ENCODE measurements at regions not wholly inside any gene's neighbourhood (a gene's known extent, or its start where the extent isn't known, plus 50 kb on each side); places are given as distances from the start of the nearest gene placed in this dataset.

DNA sequence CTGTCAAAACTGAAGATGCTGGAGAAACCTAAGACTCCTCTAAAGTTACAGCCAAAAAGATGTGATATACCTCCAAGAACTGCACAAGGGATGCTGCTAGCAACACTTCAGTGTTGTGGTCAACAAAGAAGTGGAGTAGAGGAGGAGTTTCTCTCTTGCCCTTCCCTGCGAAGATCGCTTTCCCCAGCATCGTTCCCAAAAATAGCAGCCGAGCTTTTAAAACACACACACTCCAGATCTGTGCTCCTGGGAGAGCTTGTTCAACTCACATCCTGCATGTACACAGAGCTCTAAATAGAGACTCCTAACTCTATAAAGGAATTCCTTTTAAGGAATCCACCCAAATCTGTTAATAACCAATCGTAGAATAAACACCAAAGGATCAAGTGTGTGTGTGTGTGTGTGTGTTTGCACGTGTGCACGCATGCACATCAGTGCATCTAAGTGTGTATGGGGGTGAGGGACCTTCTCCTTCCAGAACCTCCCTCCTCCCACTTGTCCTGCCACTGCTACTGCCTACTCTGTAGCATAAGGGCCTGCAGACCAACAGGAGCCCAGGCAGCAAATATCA lies 58.5 kb downstream of the PSMG1 start:
- peak; percentile 52 for DNase-seq

DNA sequence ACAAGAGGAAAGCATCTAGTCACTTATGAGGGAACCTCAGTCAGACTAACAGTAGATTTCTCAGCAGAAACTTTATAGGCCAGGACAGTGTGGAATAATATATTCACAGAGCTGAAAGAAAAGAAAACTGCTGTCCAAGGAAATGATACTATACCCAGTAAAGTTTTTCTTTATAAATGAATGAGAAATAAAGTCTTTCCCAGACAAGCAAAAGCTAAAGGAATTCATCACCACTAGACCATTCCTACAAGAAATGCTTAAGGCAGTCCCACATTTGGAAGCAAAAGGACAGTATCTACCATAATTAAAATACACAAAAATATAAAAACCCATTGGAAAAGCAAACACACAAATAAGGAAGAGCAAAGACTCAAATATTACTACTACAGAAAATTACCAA lies 59.9 kb downstream of the PSMG1 start:
- no peak for DNase-seq

DNA sequence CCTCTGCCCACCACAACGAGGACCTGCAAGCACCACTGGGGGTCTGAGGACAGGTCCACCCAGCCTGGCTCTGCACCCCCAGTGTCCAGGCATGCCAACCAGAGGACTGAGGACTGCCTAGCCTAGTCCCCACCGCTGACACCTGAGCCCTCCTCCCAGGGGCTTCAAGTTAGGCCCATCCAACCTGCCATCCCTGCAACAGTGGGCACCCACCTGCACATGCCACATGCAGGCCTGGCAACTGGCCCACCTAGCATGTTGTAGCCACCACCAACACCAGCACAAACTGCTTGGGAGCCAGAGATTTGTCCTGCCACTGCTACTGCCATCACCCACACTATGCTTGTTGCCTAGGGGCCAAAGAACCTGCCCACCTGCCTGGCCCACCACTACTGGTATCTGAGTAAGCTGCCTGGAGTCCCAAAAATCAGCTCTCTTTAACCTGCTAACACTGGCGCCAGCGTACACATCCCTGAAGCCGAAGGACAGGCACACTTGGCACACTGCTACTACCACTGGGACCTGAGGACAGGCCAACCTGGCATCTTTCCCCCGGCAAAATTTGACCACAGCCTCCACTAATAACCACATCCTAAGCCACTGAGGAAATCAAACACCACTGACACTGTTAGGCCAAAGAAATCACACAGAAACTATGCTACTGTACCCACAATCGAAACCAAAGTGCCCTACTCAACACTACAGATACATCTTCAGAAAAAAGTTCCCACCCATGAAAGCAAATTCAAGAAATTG lies 61.5 kb downstream of the PSMG1 start:
- DNase-seq = no peak

GRCh38 chr21:39120876-39121599 lies 62.2 kb downstream of the PSMG1 start:
- no peak for DNase-seq

GRCh38 chr21:39119891-39120290 lies 63.4 kb downstream of the PSMG1 start:
- no peak for DNase-seq

DNA sequence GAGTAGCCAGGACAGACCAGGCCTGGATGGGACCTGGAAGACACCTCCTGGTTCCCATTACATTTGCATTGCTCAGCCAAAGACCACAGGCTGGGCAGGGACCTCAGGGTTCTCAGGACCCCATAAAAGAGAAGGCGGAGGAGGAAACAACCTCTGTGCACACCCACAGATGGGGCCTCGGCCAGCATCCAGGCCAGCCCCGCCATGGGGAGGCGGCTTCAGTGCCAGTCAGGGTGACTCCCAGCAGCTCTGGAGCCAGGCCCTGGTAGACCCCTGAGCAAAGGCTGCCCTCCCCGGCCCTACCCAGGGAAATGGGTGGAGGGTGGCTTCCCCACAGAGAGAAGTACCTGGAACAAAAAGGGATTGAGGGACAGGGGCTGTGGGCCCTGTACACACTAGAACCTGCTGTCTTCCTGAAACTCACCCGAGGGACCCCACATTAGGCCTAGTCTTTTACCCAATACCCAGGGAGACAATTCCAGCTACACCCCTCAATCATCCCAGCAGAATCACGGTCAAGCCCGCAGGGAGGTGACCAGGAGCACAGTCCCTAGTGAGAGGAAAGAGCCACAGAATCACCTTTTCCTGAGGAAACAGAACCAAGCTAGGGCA lies 64.5 kb downstream of the PSMG1 start:
- DNase-seq = no peak

DNA sequence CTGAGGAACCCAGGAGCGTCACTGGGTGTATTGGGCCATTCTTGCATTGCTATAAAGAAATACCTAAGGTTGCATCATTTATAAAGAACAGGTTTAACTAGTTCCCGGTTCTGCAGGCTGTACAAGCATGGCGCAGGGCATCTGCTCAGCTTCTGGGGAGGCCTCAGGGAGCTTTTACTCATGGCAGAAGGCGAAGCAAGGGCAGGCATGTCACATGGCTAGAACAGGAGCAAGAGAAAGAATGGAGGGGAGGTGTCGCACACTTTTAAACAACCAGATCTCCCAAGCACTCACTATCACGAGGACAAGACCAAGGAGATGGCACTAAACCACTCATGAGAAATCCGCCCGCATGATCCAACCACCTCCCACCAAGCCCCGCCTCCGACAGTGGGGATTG lies 65.2 kb downstream of the PSMG1 start:
- DNase-seq = no peak

GRCh38 chr21:39117440-39117970 lies 65.7 kb downstream of the PSMG1 start:
- DNase-seq = no peak

DNA sequence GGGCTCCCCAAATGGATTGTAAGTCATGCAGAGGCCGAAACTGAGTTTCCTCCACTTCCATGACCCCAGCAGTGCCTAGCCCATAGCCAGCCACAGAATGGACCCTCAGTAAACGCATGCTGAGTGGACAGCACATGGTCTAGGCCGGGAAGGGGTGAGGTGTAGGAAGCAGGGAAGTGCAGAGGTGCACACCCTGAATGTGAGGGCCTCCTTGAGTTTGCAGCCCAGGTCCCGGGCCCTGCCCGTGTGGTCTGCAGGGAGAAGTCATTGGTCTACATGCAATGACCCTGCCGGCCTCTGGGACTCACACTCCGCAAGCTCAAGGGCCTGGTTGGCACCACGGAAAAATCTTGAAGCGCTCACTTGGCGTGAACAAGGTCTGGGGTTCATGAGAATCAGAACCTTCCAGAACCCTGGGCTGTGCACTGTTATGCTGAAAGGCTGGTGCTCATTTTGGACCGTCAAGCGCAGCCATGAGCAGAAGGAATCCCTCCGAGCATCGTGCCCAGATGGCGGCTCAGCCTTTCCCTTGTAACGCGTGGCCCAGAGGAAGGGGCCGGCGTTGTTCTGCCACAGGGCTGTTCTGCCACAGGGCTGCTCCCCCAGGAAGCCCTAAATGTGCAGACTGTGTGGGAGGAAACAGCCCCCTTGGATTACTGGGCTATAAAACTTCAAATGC lies 66.4 kb downstream of the PSMG1 start:
- DNase-seq = no peak

DNA sequence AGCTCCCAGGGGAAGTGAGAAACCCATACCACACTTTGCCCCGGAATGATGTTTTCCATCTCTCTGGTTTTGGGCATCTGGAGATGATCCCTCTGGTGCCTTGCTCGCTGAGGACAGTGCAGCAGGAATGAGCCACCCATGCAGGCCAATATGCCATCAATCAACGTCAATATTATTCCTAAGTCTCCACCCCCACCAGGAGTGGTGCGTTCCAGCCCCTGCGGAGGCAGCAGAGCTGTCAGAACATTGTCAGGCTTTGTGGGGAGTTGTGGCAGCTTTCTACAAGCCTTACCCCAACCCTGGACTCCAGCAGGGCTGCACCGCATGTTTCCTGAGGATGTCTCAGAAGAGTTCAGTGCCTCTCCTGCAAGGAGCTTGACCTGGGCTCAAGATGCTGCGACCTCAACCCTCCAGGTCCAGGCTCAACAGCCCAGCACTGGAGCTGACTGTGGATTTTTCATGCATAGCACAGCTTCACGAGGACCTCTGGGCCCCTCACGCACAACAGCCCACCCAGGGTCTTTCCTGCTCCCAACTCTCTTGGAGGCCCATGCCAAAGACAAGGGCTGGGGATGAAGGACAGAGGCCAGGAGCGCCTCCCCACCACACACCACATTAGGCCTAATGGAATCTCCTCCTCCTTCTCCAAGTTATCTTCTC lies 67.5 kb downstream of the PSMG1 start:
- peak; percentile 78 for DNase-seq

DNA sequence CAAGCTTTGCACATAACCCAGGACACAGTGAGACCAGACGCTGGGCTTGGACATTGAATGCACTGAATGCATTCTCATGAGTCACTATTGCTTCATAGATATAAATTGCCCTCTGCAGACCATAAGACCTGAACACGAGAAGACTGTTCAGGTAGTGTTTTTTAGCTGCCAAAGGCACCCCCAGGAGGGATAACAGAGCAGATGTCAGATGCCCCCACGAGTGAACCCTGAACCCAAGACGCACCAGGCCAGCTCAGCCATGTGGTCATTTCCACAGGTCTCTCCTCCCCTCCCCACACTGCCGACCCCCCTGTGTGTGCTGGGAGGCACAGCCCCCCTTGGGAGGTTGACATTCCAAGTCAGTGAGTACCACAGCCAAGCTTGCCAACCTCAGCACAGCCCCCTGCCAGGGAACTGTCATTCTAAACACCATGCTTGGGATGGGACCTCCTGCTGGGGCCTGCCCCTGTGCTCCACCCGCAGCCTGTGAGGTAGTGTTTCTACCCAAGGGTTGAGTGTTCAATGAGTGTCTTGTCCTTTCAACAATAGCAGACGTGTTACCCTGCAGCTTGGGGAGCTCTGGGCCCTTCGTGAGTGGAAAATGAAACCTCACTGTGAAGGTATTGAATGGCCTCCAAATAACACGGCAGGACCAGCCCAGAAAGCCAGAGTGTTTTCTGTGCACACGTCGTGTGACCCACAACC lies 68.2 kb downstream of the PSMG1 start:
- DNase-seq = peak; percentile 87

- DNase-seq = peak; percentile 24
These were observed 71.2 kb downstream of the PSMG1 start for GRCh38 chr21:39111931-39112550.

DNA sequence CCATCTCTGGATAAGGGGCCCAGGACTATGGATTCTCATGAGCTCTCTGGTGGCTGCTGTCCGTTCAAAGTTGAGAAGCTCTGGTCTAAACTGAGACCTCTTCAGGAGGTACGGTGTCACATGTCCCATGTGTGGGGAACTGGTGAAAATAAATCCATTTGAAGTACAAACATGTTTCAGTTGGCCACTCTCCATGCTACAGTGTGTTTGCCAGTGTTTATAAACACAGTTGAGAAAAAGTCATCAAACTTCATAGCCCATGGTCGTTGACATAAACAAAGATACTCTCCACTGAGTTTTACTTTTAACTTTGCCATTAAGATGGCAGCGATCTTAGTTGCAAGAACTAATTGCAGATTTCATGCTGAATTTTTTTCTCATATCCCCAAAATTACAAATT lies 72.8 kb downstream of the PSMG1 start:
- DNase-seq = no peak

GRCh38 chr21:39109596-39110210 lies 73.5 kb downstream of the PSMG1 start:
- no peak for DNase-seq

GRCh38 chr21:39109163-39109530 lies 74.1 kb downstream of the PSMG1 start:
- no peak for DNase-seq

DNA sequence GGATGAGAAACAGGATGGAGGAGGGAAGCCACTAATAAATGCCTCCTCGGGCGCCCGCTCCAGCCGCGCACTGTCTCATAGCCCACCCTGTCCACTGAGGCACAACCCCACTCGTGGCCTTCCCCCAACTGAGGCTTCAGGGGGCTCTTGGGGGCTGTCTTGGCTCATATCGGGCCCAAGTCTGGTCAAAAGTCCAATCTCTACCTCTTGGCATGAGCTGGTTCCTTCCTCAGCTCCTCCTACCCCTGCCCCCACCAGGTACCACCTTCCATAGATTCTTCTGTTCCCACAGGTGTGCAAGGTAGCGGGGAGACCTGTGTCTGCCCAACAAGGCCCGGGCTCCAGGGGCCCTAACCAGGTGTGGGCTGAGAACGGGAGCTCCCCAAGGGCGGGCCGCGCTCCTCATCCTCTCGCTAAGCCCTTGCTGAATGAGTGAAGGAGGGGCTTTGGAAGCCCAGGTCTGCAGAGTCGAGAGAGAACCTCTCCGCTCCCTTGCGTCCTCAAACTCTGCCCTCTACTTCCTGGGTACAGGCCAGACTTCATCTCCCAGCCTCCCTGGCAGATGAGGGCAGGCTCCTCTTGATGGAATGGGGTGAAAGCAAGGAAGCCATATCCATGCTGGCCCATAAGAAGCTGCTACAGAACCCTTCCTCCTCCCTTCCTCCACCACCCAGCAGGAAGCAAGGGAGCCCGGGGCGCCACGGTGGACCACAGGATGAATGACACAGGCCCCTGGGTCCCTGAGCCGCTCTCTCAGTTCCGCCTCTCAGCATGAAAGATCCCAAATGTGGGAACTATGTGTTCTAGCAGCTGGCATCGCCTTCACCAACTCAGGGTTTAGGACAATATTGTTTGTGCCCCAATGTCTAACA lies 74.7 kb downstream of the PSMG1 start:
- no peak for DNase-seq

DNA sequence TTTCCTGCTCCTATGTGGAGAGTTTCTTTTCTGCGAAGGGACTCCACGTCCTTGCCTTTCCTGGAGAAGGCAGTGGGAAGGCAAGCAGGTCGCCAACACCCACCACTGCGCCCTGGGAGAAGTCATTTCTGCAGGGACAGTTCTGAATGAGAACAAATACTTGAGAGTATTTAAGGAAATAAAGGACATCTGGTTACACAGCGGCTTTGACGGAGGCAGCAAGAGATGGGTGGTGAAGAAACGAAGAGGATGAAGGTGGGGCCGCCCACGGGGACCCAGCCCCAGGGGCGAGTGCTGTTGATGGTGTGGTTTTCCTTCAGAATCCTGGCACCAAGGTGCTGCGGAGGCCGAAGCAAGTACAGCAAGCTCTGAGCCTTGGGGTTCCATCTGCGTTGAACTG lies 75.5 kb downstream of the PSMG1 start:
- no peak for DNase-seq

GRCh38 chr21:39106881-39107462 lies 76.3 kb downstream of the PSMG1 start:
- no peak for DNase-seq

GRCh38 chr21:39105836-39106235 lies 77.4 kb downstream of the PSMG1 start:
- no peak for DNase-seq
